ENCODE measurements at regions not wholly inside any gene's neighbourhood (a gene's known extent, or its start where the extent isn't known, plus 50 kb on each side); places are given as distances from the start of the nearest gene placed in this dataset.

GRCh38 chr3:194075802-194076460 lies 60.0 kb upstream of the HES1 start:
- Histone ChIP-seq H4K8ac (ENCODE audit: extremely low read depth, insufficient read depth, low read length) (no peak overlapping the region; the same call in 1 of the 2 replicates), H4K91ac (replicated peaks; ENCODE audit: insufficient read length, low read length) (no peak overlapping the region), H3K36me3 (ENCODE audit: control insufficient read depth in 2 of 4, insufficient read depth in 4 of 4, low read length in 3 of 4) (no peaks in the 10 kb centered on the region), H3K14ac (ENCODE audit: insufficient read length) (no peak overlapping the region), H3K18ac (ENCODE audit: extremely low read depth, low read length) (no peak overlapping the region; the same call in 1 of the 2 replicates), H3K56ac (replicated peaks; ENCODE audit: insufficient read length, low read depth, low read length) (no peak overlapping the region), H2AK5ac (ENCODE audit: low read depth, low read length) (no peak overlapping the region), H3K9ac (replicated peaks in 1 of 4; ENCODE audit: extremely low read depth in 1 of 4, low read depth in 3 of 4, low read length in 3 of 4) (no peak overlapping the region), H2BK15ac (ENCODE audit: low read length) (no peak overlapping the region), H2BK120ac (replicated peaks; ENCODE audit: low read depth, low read length) (no peak overlapping the region), H3K4me1 (replicated peaks in 1 of 4; ENCODE audit: control insufficient read depth in 3 of 4, insufficient read depth in 4 of 4, low read length in 3 of 4) (peaks cover 0 to 3% (median under 1%) of the 10 kb centered on the region in 4 experiments; a peak in 3 of 7 replicates), H3K27ac (ENCODE audit: low read depth, low read length) (no peak overlapping the region), H4K5ac (ENCODE audit: insufficient read length, low read depth, low read length) (no peak overlapping the region), H3K27me3 (replicated peaks in 1 of 4; ENCODE audit: control insufficient read depth in 3 of 4, extremely low read depth in 1 of 4, insufficient read depth in 3 of 4, low read length in 3 of 4) (peaks cover 0 to 16% (median 9%) of the 10 kb centered on the region in 4 experiments; a peak in 6 of 7 replicates), H3K23me2 (ENCODE audit: low read depth, low read length) (peaks cover 2% of the 10 kb centered on the region; the same call in 1 of the 2 replicates), H2BK20ac (ENCODE audit: low read length) (no peak overlapping the region), H3K23ac (ENCODE audit: insufficient read length) (no peak overlapping the region), H2BK12ac (ENCODE audit: low read depth, low read length) (no peak overlapping the region), H3K79me1 (ENCODE audit: low read depth, low read length) (no peaks in the 10 kb centered on the region), H3K4ac (replicated peaks; ENCODE audit: insufficient read length, low read depth, low read length) (no peak overlapping the region), H3K4me3 (ENCODE audit: extremely low read depth in 1 of 4, insufficient read depth in 2 of 4, low read depth in 3 of 4, low read length in 4 of 4) (no peak overlapping the region), H3K79me2 (ENCODE audit: control insufficient read depth in 1 of 2, insufficient read depth in 2 of 2, low read length in 2 of 2) (no peaks in the 10 kb centered on the region), H2AFZ (ENCODE audit: low read length) (no peak overlapping the region), H2BK5ac (ENCODE audit: low read depth, low read length) (no peak overlapping the region), H3K4me2 (ENCODE audit: insufficient read depth in 1 of 2, low read depth in 2 of 2, low read length in 2 of 2) (no peak overlapping the region), H4K20me1 (replicated peaks in 1 of 2; ENCODE audit: control insufficient read depth in 1 of 2, insufficient read depth in 2 of 2, low read length in 2 of 2) (no peaks in the 10 kb centered on the region), H3K9me3 (ENCODE audit: insufficient read depth in 2 of 2, low read depth in 1 of 2, low read length in 1 of 2) (no peaks in the 10 kb centered on the region)
- TF ChIP-seq TCF12 (IDR thresholded peaks at IDR 0.05; ENCODE audit: low read depth, low read length) (no peak), TBP (IDR thresholded peaks at IDR 0.05; ENCODE audit: low read depth, low read length) (no peak), SAP30 (IDR thresholded peaks at IDR 0.05; ENCODE audit: insufficient read depth, insufficient replicate concordance, low read length) (no peak), RAD21 (IDR thresholded peaks at IDR 0.05 in 1 of 2, conservative IDR thresholded peaks at IDR 0.05 in 1 of 2; ENCODE audit: low read depth in 2 of 2, low read length in 2 of 2) (peak; percentile 13 to 26; a peak in 2 of 4 replicates)
- TF ChIP-seq, protein P1, sequence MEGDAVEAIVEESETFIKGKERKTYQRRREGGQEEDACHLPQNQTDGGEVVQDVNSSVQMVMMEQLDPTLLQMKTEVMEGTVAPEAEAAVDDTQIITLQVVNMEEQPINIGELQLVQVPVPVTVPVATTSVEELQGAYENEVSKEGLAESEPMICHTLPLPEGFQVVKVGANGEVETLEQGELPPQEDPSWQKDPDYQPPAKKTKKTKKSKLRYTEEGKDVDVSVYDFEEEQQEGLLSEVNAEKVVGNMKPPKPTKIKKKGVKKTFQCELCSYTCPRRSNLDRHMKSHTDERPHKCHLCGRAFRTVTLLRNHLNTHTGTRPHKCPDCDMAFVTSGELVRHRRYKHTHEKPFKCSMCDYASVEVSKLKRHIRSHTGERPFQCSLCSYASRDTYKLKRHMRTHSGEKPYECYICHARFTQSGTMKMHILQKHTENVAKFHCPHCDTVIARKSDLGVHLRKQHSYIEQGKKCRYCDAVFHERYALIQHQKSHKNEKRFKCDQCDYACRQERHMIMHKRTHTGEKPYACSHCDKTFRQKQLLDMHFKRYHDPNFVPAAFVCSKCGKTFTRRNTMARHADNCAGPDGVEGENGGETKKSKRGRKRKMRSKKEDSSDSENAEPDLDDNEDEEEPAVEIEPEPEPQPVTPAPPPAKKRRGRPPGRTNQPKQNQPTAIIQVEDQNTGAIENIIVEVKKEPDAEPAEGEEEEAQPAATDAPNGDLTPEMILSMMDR (IDR thresholded peaks at IDR 0.05; ENCODE audit: control extremely low read depth in 1 of 3, insufficient read depth in 1 of 3, low read depth in 1 of 3, low read length in 3 of 3): peak in 1 of 3 experiments; percentile 32; a peak in 2 of 4 replicates
- DNase-seq (ENCODE audit: low read depth in 1 of 2, low spot score in 2 of 2): no peak
- POLR2A ChIA-PET (ENCODE audit: partially characterized antibody): interaction anchor here (1.7 kb wide), 1 partner anchor 9 kb away, joined by 5 read pairs; no protein-coding TSS in a partner anchor
- no peak for FAIRE-seq
- WGBS, 2 experiments (ENCODE audit: extremely low coverage in 1 of 2, insufficient coverage in 1 of 2, insufficient read length in 1 of 2, insufficient replicate concordance in 2 of 2, low coverage in 1 of 2, low lambda C conversion rate in 2 of 2, missing lambda C conversion rate in 1 of 2): 91% methylated on average over 6 of the region's 6 CpGs; no CpG with 5 or more reads in 1 of the 2 experiments
- CTCF ChIA-PET (ENCODE audit: partially characterized antibody): interaction anchor here (0.7 to 1.4 kb wide), 6 partner anchors 9 to 295 kb away, joined by 3 to 4 read pairs (median 3); no protein-coding TSS in a partner anchor

Measured in H1 (cell line).